Uterus (tissue), 2 donors: ENCODE measurements at regions not wholly inside any gene's neighbourhood (a gene's known extent, or its start where the extent isn't known, plus 50 kb on each side); places are given as distances from the start of the nearest gene placed in this dataset.

Source experiments
- CTCF ChIP-seq, 4 experiments: fragments of 200-600 bp in 2 of 4; fragments of 450-650 bp in 2 of 4; sonication (generic) in 2 of 4; IDR thresholded peaks; one replicate each; pipeline ENCODE4 v1.5.1; 2016 to 2019; ENCODE audit warnings: antibody characterized with exemption in 4 of 4, mild to moderate bottlenecking in 2 of 4, moderate library complexity in 1 of 4
- POLR2A ChIP-seq, 2 donors: fragments of 450-650 bp; IDR thresholded peaks; one replicate each; pipeline ENCODE4 v1.6.1; 2016; ENCODE audit warnings: antibody characterized with exemption in 2 of 2, mild to moderate bottlenecking in 1 of 2, moderate library complexity in 1 of 2

- TF ChIP-seq CTCF (IDR thresholded peaks at IDR 0.05) (no peak), POLR2A (IDR thresholded peaks at IDR 0.05) (no peak)
Observed at GRCh38 chr6:67361264-67361663, 1273.8 kb upstream of the ADGRB3 start.
